Endothelial cell of umbilical vein (primary cell): ENCODE measurements at regions not wholly inside any gene's neighbourhood (a gene's known extent, or its start where the extent isn't known, plus 50 kb on each side); places are given as distances from the start of the nearest gene placed in this dataset.

Experiments used
- BruUV-seq: library from RNA; stranded (reverse); fragments of 400-500 nt; replicated peaks from 2 replicates; lab custom pipeline; 2021; lab: Mats Ljungman, UMichigan
- CTCF ChIA-PET: fragments of 300-600, 350-600 bp; sonication (Branson Sonifier 250); formaldehyde crosslinking; loops from one replicate; lab custom pipeline; 2021; ENCODE audit warnings: antibody characterized with exemption, inconsistent platforms; lab: Charles Lee
- POLR2A ChIA-PET: fragments of 300-600, 350-600 bp; sonication (Branson Sonifier 250); formaldehyde crosslinking; loops from one replicate; lab custom pipeline; 2021; ENCODE audit warnings: antibody characterized with exemption, inconsistent platforms; lab: Charles Lee
- DNase-seq: peaks from one replicate; pipeline ENCODE4 v3.0.0-alpha.2; 2011; ENCODE audit warnings: low read depth, low spot score
- FAIRE-seq: peaks from 2 replicates; lab custom pipeline; 2011; peaks lifted over from hg19 to GRCh38; lab: Jason Lieb, UNC
- H2AFZ ChIP-seq: 2 replicates; pipeline ENCODE4 v1.6.0; 2012; ENCODE audit warnings: low read depth, low read length, control low read depth, inconsistent platforms
- H3K27ac ChIP-seq: 2 replicates; pipeline ENCODE4 v1.5.1; 2011; ENCODE audit warnings: low read depth, mild to moderate bottlenecking, control low read depth, low read length, moderate library complexity; ENCODE audit not compliant: insufficient read depth
- H3K27me3 ChIP-seq, 2 experiments: 2 replicates each; pipeline versions ENCODE4 v1.6.0 to v1.6.1; 2011; ENCODE audit warnings: low read length in 2 of 2, mixed read lengths in 1 of 2; ENCODE audit not compliant: control insufficient read depth in 2 of 2, insufficient read depth in 2 of 2
- H3K36me3 ChIP-seq, 2 experiments: 2 replicates in 1 of 2; 3 replicates in 1 of 2; pipeline ENCODE4 v1.5.1; 2011; ENCODE audit warnings: low read length in 2 of 2, mild to moderate bottlenecking in 1 of 2, moderate library complexity in 1 of 2; ENCODE audit not compliant: control insufficient read depth in 2 of 2, insufficient read depth in 2 of 2; ENCODE audit errors: extremely low read depth in 1 of 2
- H3K4me1 ChIP-seq: 3 replicates; pipeline ENCODE4 v1.5.1; 2011; ENCODE audit warnings: mild to moderate bottlenecking, low read length; ENCODE audit not compliant: control insufficient read depth, insufficient read depth; ENCODE audit errors: extremely low read depth
- H3K4me2 ChIP-seq: 2 replicates; pipeline ENCODE4 v1.6.1; 2011; ENCODE audit warnings: low read length, control low read depth, mixed read lengths; ENCODE audit not compliant: insufficient read depth
- H3K4me3 ChIP-seq, 3 experiments: fragments of 200-600 bp in 1 of 3; sonication (generic), shearing (Covaris generic) in 1 of 3; replicated peaks in 1 of 3; 2 replicates each; pipeline ENCODE4 v1.5.1; 2011 to 2016; ENCODE audit warnings: control low read depth in 3 of 3, low read length in 3 of 3, mild to moderate bottlenecking in 2 of 3, inconsistent platforms in 1 of 3, low read depth in 1 of 3, moderate library complexity in 1 of 3; ENCODE audit not compliant: insufficient read depth in 1 of 3
- H3K79me2 ChIP-seq: 2 replicates; pipeline ENCODE4 v1.6.0; 2012; ENCODE audit warnings: low read length, inconsistent platforms; ENCODE audit not compliant: control insufficient read depth, insufficient read depth
- H3K9ac ChIP-seq: replicated peaks from 2 replicates; pipeline ENCODE3; 2011; ENCODE audit warnings: low read length, control low read depth; ENCODE audit not compliant: insufficient read depth; ENCODE audit errors: extremely low read depth
- H3K9me1 ChIP-seq: replicated peaks from 3 replicates; pipeline ENCODE4 v1.6.0; 2011; ENCODE audit warnings: mild to moderate bottlenecking, low read length; ENCODE audit not compliant: control insufficient read depth, insufficient read depth; ENCODE audit errors: extremely low read depth
- H3K9me3 ChIP-seq: replicated peaks from 2 replicates; pipeline ENCODE4 v1.5.1; 2012; ENCODE audit warnings: low read length, inconsistent platforms; ENCODE audit not compliant: control insufficient read depth, insufficient read depth
- H4K20me1 ChIP-seq: replicated peaks from 2 replicates; pipeline ENCODE3; 2011; ENCODE audit warnings: mild to moderate bottlenecking, low read length; ENCODE audit not compliant: control insufficient read depth, insufficient read depth; ENCODE audit errors: extremely low read depth
- CTCF ChIP-seq, 2 donors: IDR thresholded peaks; 1 replicate in 1 of 2; 2 replicates in 1 of 2; pipeline ENCODE4 v1.5.1; 2011; ENCODE audit warnings: low read length in 2 of 2, mild to moderate bottlenecking in 2 of 2, moderate library complexity in 2 of 2, control low read depth in 1 of 2, inconsistent platforms in 1 of 2, low read depth in 1 of 2; ENCODE audit not compliant: insufficient read depth in 1 of 2; ENCODE audit errors: extremely low read depth in 1 of 2
- EZH2 ChIP-seq: IDR thresholded peaks from 2 replicates; pipeline ENCODE4 v1.6.1; 2012; ENCODE audit warnings: borderline replicate concordance, low read depth, mild to moderate bottlenecking, moderate library complexity, low read length, inconsistent platforms; ENCODE audit not compliant: severe bottlenecking
- FOS ChIP-seq: IDR thresholded peaks from 2 replicates; pipeline ENCODE4 v1.6.1; 2011; ENCODE audit warnings: mild to moderate bottlenecking, low read length, moderate library complexity, borderline replicate concordance; ENCODE audit not compliant: insufficient read depth
- GATA2 ChIP-seq: IDR thresholded peaks from 2 replicates; pipeline ENCODE4 v1.7.0; 2011; ENCODE audit warnings: low read depth, mild to moderate bottlenecking, moderate library complexity, mixed read lengths, low read length; ENCODE audit not compliant: insufficient read length, insufficient read depth
- JUN ChIP-seq: IDR thresholded peaks from 2 replicates; pipeline ENCODE4 v1.6.1; 2011; ENCODE audit warnings: borderline replicate concordance, low read depth; ENCODE audit not compliant: insufficient read length, insufficient read depth
- MAX ChIP-seq: IDR thresholded peaks from 2 replicates; pipeline ENCODE4 v1.6.1; 2011; ENCODE audit not compliant: insufficient read depth, insufficient read length
- MYC ChIP-seq: IDR thresholded peaks from one replicate; pipeline ENCODE4 v1.6.1; 2011; ENCODE audit warnings: mild to moderate bottlenecking, low read depth, low read length
- POLR2AphosphoS5 ChIP-seq: IDR thresholded peaks from 2 replicates; pipeline ENCODE4 v1.6.1; 2012; ENCODE audit warnings: low read depth, mild to moderate bottlenecking, control low read depth, low read length, moderate library complexity; ENCODE audit not compliant: insufficient read depth
- dilution Hi-C: fragments of 300-500 bp; cut with MboI; formaldehyde crosslinking; loops from one replicate; pipeline ENCODE4 v1.15.0; 2019; ENCODE audit warnings: low sequenced_read_pairs; ENCODE audit not compliant: extremely low pct_ligation_motif_present
- intact Hi-C: fragments of 100-400 bp; cut with micrococcal nuclease; formaldehyde crosslinking; loops from one replicate; pipeline ENCODE4 v1.10.0; 2022

GRCh38 chr3:117567382-117567781, 857.8 kb downstream of the TUSC7 start:
- Histone ChIP-seq H3K9me3 (no peaks in the 10 kb centered on the region), H3K79me2 (no peaks in the 10 kb centered on the region), H3K9ac (no peak overlapping the region), H3K4me2 (no peak overlapping the region), H3K4me1 (no peaks in the 10 kb centered on the region), H2AFZ (no peak overlapping the region), H4K20me1 (no peaks in the 10 kb centered on the region), H3K4me3 (no peak overlapping the region), H3K36me3 (no peaks in the 10 kb centered on the region), H3K9me1 (no peaks in the 10 kb centered on the region), H3K27me3 (no peaks in the 10 kb centered on the region), H3K27ac (no peak overlapping the region)
- FAIRE-seq (no peak), DNase-seq (no peak)
- no TSS peak for BruUV-seq
- POLR2A ChIA-PET = no interaction called here
- intact Hi-C loops = no loop called here
- CTCF ChIA-PET = no interaction called here
- TF ChIP-seq CTCF (IDR thresholded peaks at IDR 0.05; ENCODE audit: extremely low read depth in 1 of 2, insufficient read depth in 1 of 2, low read depth in 1 of 2, low read length in 2 of 2) (no peak), FOS (no peak), GATA2 (no peak)
- dilution Hi-C loops = no loop called here

- dilution Hi-C loops = no loop called here
- H3K4me2 ChIP-seq = no peak overlapping the region
- no peak overlapping the region for H2AFZ ChIP-seq
- POLR2A ChIA-PET = no interaction called here
- H3K27ac ChIP-seq = no peak overlapping the region
- H3K4me1 ChIP-seq = no peaks in the 10 kb centered on the region
- FAIRE-seq = no peak
- CTCF ChIA-PET = no interaction called here
- no peaks in the 10 kb centered on the region for H3K36me3 ChIP-seq
- BruUV-seq = no TSS peak
- H3K9me3 ChIP-seq = no peaks in the 10 kb centered on the region
- no peaks in the 10 kb centered on the region for H3K27me3 ChIP-seq
- intact Hi-C loops = no loop called here
- no peaks in the 10 kb centered on the region for H3K9me1 ChIP-seq
- DNase-seq = no peak
- H3K79me2 ChIP-seq = no peaks in the 10 kb centered on the region
- no peak overlapping the region for H3K4me3 ChIP-seq
- TF ChIP-seq MAX (no peak), EZH2 (no peak), POLR2AphosphoS5 (no peak), JUN (no peak), MYC (no peak), FOS (no peak)
- no peak overlapping the region for H3K9ac ChIP-seq
- H4K20me1 ChIP-seq = no peaks in the 10 kb centered on the region
Observed at GRCh38 chr3:117567906-117568305, 858.3 kb downstream of the TUSC7 start.
